Lung (tissue), 11 donors: ENCODE measurements at regions not wholly inside any gene's neighbourhood (a gene's known extent, or its start where the extent isn't known, plus 50 kb on each side); places are given as distances from the start of the nearest gene placed in this dataset.

Experiments used
- ATAC-seq: fragments of 200-7000 bp; cut with Tn5 transposase; one replicate; pipeline ENCODE4 v1.9.1; 2020; ENCODE audit warnings: moderate number of reproducible peaks; ENCODE audit not compliant: insufficient read depth, low FRiP score
- DNase-seq, 3 donors: peaks; one replicate each; pipeline ENCODE4 v3.0.0-alpha.2; 2013 to 2017
- H3K27ac ChIP-seq, 2 donors: one replicate each; pipeline ENCODE4 v1.5.1; 2013; ENCODE audit warnings: mild to moderate bottlenecking in 2 of 2, moderate library complexity in 2 of 2, control low read depth in 1 of 2, inconsistent platforms in 1 of 2, low read depth in 1 of 2, low read length in 1 of 2
- H3K27me3 ChIP-seq, 3 donors: one replicate each; pipeline ENCODE4 v1.5.1; 2013; ENCODE audit warnings: low read length in 2 of 3; ENCODE audit not compliant: control insufficient read depth in 3 of 3, insufficient read depth in 3 of 3
- H3K36me3 ChIP-seq, 4 donors: one replicate each; pipeline ENCODE4 v1.5.1; 2013; ENCODE audit warnings: low read length in 4 of 4, mild to moderate bottlenecking in 1 of 4, moderate library complexity in 1 of 4; ENCODE audit not compliant: control insufficient read depth in 4 of 4, insufficient read depth in 4 of 4
- H3K4me1 ChIP-seq, 5 donors: one replicate each; pipeline ENCODE4 v1.5.1; 2013; ENCODE audit warnings: low read length in 5 of 5, mild to moderate bottlenecking in 2 of 5, moderate library complexity in 1 of 5; ENCODE audit not compliant: control insufficient read depth in 5 of 5, insufficient read depth in 5 of 5
- H3K4me3 ChIP-seq: one replicate; pipeline ENCODE4 v1.5.1; 2013; ENCODE audit warnings: mild to moderate bottlenecking, control low read depth, moderate library complexity
- H3K9ac ChIP-seq, 2 donors: one replicate each; pipeline ENCODE4 v1.5.1; 2013; ENCODE audit warnings: low read length in 2 of 2, control low read depth in 1 of 2; ENCODE audit not compliant: insufficient read depth in 1 of 2
- H3K9me3 ChIP-seq, 4 donors: one replicate each; pipeline ENCODE4 v1.5.1; 2013; ENCODE audit warnings: low read length in 3 of 4, mild to moderate bottlenecking in 1 of 4, moderate library complexity in 1 of 4; ENCODE audit not compliant: control insufficient read depth in 4 of 4, insufficient read depth in 3 of 4
- WGBS, 2 donors: extraction: QIAGEN DNeasy Blood & Tissue Kit; methylation state at CpG; one replicate each; pipeline ENCODE4 v1.1.7; 2013; 5-methylcytosine and 5-hydroxymethylcytosine counted together
- TF ChIP-seq, protein P1 (sequence below): IDR thresholded peaks from 2 replicates; pipeline ENCODE4 v1.5.1; 2012; ENCODE audit warnings: mild to moderate bottlenecking; ENCODE audit errors: control extremely low read depth, extremely low read depth
- donor health status: control.
- donor health status: control.
- donor health status: Bipolar disorder and iron deficiency.
- donor health status: healthy.
- donor health status: DM: yes; HTN: yes; CAD: no.

- no peak overlapping the region for H3K27ac ChIP-seq
- TF ChIP-seq, protein P1, sequence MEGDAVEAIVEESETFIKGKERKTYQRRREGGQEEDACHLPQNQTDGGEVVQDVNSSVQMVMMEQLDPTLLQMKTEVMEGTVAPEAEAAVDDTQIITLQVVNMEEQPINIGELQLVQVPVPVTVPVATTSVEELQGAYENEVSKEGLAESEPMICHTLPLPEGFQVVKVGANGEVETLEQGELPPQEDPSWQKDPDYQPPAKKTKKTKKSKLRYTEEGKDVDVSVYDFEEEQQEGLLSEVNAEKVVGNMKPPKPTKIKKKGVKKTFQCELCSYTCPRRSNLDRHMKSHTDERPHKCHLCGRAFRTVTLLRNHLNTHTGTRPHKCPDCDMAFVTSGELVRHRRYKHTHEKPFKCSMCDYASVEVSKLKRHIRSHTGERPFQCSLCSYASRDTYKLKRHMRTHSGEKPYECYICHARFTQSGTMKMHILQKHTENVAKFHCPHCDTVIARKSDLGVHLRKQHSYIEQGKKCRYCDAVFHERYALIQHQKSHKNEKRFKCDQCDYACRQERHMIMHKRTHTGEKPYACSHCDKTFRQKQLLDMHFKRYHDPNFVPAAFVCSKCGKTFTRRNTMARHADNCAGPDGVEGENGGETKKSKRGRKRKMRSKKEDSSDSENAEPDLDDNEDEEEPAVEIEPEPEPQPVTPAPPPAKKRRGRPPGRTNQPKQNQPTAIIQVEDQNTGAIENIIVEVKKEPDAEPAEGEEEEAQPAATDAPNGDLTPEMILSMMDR, result no peak
- no peak overlapping the region for H3K9ac ChIP-seq
- ATAC-seq (no peak), DNase-seq (no peak)
- no peaks in the 10 kb centered on the region for H3K36me3 ChIP-seq
- 38% methylated on average over 1 of the region's 1 CpG for WGBS, 2 donors
- H3K4me3 ChIP-seq, result no peak overlapping the region
- H3K27me3 ChIP-seq, result no peaks in the 10 kb centered on the region
- no peaks in the 10 kb centered on the region for H3K9me3 ChIP-seq
- no peaks in the 10 kb centered on the region for H3K4me1 ChIP-seq
Observed at GRCh38 chr13:58119351-58119750, 487.8 kb downstream of the PCDH17 start.

- H3K4me3 ChIP-seq, result no peak overlapping the region
- ATAC-seq, result no peak
- no peak overlapping the region for H3K27ac ChIP-seq
- DNase-seq, result no peak
- H3K9me3 ChIP-seq, result no peaks in the 10 kb centered on the region
- TF ChIP-seq, protein P1, result no peak
- no peaks in the 10 kb centered on the region for H3K36me3 ChIP-seq
- no peaks in the 10 kb centered on the region for H3K27me3 ChIP-seq
- no peak overlapping the region for H3K9ac ChIP-seq
- no peaks in the 10 kb centered on the region for H3K4me1 ChIP-seq
- WGBS, 2 donors, result 79 to 82% methylated on average over 2 of the region's 2 CpGs
Observed at GRCh38 chr13:58119804-58120203, 488.3 kb downstream of the PCDH17 start.

- Histone ChIP-seq H3K27me3 (no peaks in the 10 kb centered on the region), H3K9me3 (peaks cover 0 to 3% (median under 1%) of the 10 kb centered on the region in 4 donors), H3K4me1 (peaks cover 0 to 16% (median 0%) of the 10 kb centered on the region in 5 donors), H3K4me3 (no peak overlapping the region), H3K27ac (no peak overlapping the region), H3K36me3 (no peaks in the 10 kb centered on the region), H3K9ac (no peak overlapping the region)
- 65 to 77% methylated on average over 2 of the region's 2 CpGs for WGBS, 2 donors
- TF ChIP-seq, protein P1, result no peak
- DNase-seq (peak; percentile 77 to 98 (median 97)), ATAC-seq (no peak)
Observed at GRCh38 chr13:58126496-58126895, 495.0 kb downstream of the PCDH17 start.

DNA sequence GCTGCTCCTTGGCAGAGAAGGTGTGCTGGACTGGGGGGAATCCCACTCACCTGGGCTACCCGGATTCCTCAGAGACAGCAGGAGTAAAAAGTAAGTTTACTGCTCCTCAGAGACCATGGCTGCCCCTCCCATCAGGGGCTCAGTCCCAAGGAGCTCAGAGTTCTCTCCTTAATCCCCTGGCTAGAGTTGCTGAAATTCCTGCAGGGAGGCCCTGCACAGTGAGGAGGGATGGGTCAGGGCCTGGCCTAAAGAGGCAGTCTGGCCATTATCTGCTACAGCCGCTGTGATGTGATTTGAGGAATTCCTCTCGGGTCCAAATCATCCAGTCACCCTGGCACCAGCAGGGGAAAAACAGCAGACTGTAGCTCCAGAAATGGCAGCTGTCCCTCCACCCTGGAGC is 502.5 kb downstream of the PCDH17 start:
- H3K4me3 ChIP-seq, result no peak overlapping the region
- H3K9ac ChIP-seq, result no peak overlapping the region
- 81 to 94% methylated on average over 3 of the region's 3 CpGs for WGBS, 2 donors
- TF ChIP-seq, protein P1, result no peak
- no peak overlapping the region for H3K27ac ChIP-seq
- H3K9me3 ChIP-seq, result peaks cover 0 to 4% (median 2%) of the 10 kb centered on the region in 4 donors
- H3K36me3 ChIP-seq, result no peaks in the 10 kb centered on the region
- H3K27me3 ChIP-seq, result no peaks in the 10 kb centered on the region
- no peaks in the 10 kb centered on the region for H3K4me1 ChIP-seq
- ATAC-seq (no peak), DNase-seq (no peak)
